ENCODE measurements at regions not wholly inside any gene's neighbourhood (a gene's known extent, or its start where the extent isn't known, plus 50 kb on each side); places are given as distances from the start of the nearest gene placed in this dataset.

DNA sequence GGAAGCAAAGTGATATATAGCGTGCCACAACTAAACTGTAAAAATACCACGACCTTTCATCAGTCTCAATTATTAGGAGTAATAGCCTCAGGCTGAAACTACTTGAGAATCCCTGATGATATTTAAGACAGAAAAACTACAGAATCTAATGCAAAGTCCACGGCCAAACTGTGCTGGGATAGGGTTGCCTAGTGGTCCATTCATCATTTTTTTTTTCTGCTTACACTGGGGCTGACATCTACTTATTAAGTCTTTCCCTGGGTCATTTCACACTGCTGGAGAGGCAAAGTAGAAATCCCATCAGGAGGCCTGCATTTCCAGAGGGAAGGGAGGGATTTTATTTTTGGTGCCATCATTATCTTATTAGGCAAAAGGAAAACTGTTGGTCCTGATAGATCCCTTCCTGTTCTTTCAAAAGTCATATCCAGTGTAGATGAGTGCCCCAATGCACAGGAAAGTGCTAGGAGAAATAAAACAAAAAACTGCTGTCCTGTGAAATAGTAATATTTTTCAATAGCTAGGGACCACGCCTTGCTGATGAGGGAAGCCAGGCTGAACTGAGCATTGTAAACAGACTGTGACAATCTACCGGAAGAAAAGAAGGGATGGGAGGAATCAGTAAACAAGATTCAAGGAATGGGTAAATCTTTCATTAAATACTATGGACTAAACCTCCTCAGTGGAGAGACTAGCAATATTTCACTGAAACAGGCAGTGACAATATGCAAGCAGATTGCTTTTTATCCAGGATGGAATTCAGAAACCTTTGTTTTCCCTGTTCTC lies 644.3 kb downstream of the IRS1 start:
- TF ChIP-seq POLR2A (IDR thresholded peaks at IDR 0.05; ENCODE audit: low read depth) = no peak
- no peak for TF ChIP-seq EP300 (IDR thresholded peaks at IDR 0.05)

All from esophagus muscularis mucosa (tissue), 2 donors.